ENCODE measurements at regions not wholly inside any gene's neighbourhood (a gene's known extent, or its start where the extent isn't known, plus 50 kb on each side); places are given as distances from the start of the nearest gene placed in this dataset.

DNA sequence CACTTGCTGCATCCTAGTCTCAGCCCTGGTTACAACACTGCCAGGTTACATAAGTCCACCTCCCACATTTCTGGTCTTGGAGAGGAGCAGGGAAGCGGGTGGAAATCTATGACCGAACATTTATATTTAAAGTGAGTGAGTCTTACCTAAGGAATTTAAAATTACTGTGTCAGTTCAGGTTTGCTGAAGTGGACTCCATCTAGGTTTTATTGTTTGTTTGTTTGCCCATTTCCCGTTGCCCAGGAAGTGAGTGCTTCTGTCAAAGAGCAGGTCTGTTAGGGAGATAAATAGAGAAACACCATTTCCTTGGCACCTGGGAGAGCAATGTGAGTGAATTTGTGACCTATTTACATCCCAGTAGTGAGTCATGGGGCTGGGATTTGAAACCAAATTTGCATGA is 179.5 kb downstream of the KIF4B start:
- H3K4me3 Mint-ChIP-seq: no peak overlapping the region
- H3K9me3 Mint-ChIP-seq: peaks cover 8% of the 10 kb centered on the region
- no peak overlapping the region for H3K27ac Mint-ChIP-seq
- no peaks in the 10 kb centered on the region for H3K36me3 Mint-ChIP-seq
- ATAC-seq: no peak
- H3K4me1 Mint-ChIP-seq (ENCODE audit: low read depth in 2 of 2): no peaks in the 10 kb centered on the region
- no peak for DNase-seq (ENCODE audit: low spot score)
- peaks cover 0 to 10% of the 10 kb centered on the region in 2 donors for H3K27me3 Mint-ChIP-seq

DNA sequence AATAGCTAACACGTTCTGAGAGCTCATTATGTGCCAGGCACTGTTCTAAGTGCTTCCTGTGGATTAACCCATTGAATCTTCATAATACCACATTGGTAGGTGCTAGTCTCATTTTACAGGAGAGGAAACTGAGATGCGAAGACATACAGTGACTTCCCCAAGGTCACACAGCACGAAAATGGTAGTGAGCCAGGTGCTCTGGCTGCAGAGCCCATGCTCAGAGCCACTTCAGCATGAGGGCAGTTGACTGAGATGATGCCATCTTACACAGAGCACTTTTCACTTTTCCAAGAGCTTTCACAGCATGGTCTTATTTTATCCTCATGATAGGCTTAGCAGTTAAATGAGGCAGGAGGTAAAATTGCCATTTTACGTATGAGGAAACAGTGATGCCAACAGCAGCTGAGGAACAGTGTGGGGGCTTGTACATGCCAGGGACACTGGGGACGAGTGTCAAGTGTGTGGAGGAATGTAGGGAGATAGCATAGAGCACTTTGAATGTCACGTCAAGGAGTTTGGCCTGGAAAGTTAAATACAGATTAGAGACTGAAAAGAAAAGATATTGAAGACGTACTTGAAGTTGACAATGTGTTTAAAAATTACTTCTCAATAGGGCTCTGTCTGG is 180.0 kb downstream of the KIF4B start:
- peaks cover 0 to 10% of the 10 kb centered on the region in 2 donors for H3K27me3 Mint-ChIP-seq
- DNase-seq (ENCODE audit: low spot score): no peak
- H3K36me3 Mint-ChIP-seq: no peaks in the 10 kb centered on the region
- no peak for ATAC-seq
- H3K9me3 Mint-ChIP-seq: peaks cover 4% of the 10 kb centered on the region
- no peak overlapping the region for H3K4me3 Mint-ChIP-seq
- no peaks in the 10 kb centered on the region for H3K4me1 Mint-ChIP-seq (ENCODE audit: low read depth in 2 of 2)
- no peak overlapping the region for H3K27ac Mint-ChIP-seq

DNA sequence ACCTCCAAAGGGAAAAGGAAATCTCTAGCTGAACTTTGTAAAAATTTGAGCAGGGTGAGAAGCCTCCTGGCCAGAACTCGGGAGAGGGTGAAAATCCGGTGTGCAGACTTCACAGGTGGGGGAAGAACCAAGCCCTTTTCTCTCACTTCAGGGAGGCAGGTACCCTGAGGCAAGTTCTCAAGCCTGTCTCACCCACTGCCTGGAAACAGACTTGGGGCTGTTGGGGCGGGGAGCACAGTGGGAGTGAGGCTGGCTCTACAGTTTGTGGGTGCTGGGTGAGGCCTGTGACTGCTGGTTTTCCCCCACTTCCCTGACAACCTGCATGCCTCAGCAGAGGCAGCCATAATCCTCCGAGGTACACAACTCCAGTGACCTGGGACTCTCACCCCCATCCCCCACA is 187.1 kb downstream of the KIF4B start:
- no peak for DNase-seq (ENCODE audit: low spot score)
- Mint-ChIP-seq H3K27ac (no peak overlapping the region), H3K9me3 (peaks cover 11% of the 10 kb centered on the region), H3K27me3 (peaks cover 0 to 8% of the 10 kb centered on the region in 2 donors), H3K4me1 (ENCODE audit: low read depth in 2 of 2) (no peaks in the 10 kb centered on the region), H3K4me3 (no peak overlapping the region), H3K36me3 (no peaks in the 10 kb centered on the region)
- no peak for ATAC-seq

DNA sequence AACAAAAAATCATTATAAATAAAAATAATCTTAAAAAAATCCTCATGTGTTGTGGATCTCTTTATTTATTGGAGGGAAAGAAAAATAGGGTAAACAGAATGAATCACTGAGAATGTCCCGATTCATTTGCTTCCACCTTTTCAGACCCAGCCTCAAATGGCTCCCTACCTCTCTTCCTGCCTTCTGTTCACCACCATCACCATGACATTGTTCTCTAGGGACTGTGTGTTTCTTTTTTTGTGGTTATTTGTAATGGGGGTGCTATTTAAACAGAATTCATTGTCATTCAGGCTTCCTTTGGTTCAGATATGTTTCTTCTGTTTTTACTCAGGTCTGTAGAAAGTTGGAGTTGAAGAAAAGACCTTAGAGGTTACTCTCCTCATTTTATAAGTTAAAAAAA is 198.2 kb downstream of the KIF4B start:
- H3K27me3 Mint-ChIP-seq: no peaks in the 10 kb centered on the region
- H3K9me3 Mint-ChIP-seq: peaks cover 5% of the 10 kb centered on the region
- no peak for ATAC-seq
- no peak overlapping the region for H3K4me3 Mint-ChIP-seq
- no peak for DNase-seq (ENCODE audit: low spot score)
- H3K4me1 Mint-ChIP-seq (ENCODE audit: low read depth in 2 of 2): no peaks in the 10 kb centered on the region
- H3K27ac Mint-ChIP-seq: no peak overlapping the region
- H3K36me3 Mint-ChIP-seq: no peaks in the 10 kb centered on the region

DNA sequence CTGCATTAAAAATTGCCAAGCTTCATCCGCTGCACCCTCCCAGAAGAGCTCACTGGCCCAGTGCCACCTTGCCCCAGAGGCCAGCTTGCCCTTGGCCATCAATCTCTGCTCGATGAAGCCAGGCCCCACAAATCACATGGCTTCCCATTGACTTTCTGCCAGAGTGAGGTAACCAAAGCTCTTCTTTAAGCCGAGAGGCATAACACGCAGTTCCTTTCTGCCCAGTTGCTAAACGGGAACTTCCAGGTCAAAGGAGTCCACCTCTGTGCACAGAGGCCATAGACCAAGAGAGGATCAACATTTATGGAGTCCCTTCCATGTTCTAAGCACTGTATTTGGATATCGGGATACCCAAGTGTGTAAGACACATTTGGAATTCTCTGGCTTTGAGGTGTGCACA is 208.8 kb downstream of the KIF4B start:
- Mint-ChIP-seq H3K27ac (no peak overlapping the region), H3K4me1 (ENCODE audit: low read depth in 2 of 2) (no peaks in the 10 kb centered on the region), H3K4me3 (no peak overlapping the region), H3K9me3 (peaks cover 3% of the 10 kb centered on the region), H3K27me3 (no peaks in the 10 kb centered on the region), H3K36me3 (no peaks in the 10 kb centered on the region)
- no peak for DNase-seq (ENCODE audit: low spot score)
- no peak for ATAC-seq

DNA sequence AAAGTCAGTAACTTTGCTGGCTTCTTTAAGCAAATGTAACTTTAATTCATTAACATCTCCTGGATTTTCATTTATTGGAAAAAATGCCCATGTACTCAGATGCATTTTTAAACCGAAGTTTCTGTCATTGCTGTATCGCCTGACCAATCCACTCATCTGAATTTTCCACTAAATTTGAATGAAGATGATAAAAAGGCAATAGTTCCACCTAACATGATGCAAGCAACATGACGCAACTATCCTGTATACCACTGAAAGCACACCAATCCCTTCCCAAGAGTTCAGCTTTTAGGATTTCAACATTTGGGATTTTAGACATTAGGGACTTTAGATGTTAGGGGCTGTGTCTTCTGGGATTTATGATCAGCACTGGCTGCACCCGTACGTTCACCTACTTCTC is 215.6 kb downstream of the KIF4B start:
- Mint-ChIP-seq H3K36me3 (no peaks in the 10 kb centered on the region), H3K27ac (no peak overlapping the region), H3K27me3 (no peaks in the 10 kb centered on the region), H3K9me3 (no peaks in the 10 kb centered on the region), H3K4me3 (no peak overlapping the region), H3K4me1 (ENCODE audit: low read depth in 2 of 2) (no peaks in the 10 kb centered on the region)
- ATAC-seq (no peak), DNase-seq (ENCODE audit: low spot score) (no peak)

DNA sequence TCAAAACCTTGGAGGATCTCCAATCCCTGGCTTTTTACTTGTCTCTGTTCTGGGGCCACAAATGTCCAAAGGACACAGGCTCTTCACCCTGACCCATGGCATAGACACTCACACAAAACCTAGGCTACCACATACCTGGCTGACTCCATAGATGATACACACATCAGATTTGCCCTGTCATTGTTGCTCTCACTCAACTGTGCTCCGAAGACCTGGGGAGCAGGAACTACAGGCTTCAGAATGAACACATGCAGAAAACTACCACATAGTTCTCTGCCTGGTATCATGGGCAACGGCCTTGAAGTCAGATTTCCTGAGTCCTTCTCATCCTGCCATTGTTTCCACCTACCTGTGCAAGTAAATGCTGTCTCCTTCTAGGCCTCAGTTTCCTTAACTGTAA is 226.2 kb downstream of the KIF4B start:
- no peaks in the 10 kb centered on the region for H3K4me1 Mint-ChIP-seq (ENCODE audit: low read depth in 2 of 2)
- peaks cover 1% of the 10 kb centered on the region for H3K36me3 Mint-ChIP-seq
- peaks cover 16% of the 10 kb centered on the region for H3K9me3 Mint-ChIP-seq
- H3K27ac Mint-ChIP-seq: no peak overlapping the region
- H3K4me3 Mint-ChIP-seq: no peak overlapping the region
- H3K27me3 Mint-ChIP-seq: peaks cover 0 to 5% of the 10 kb centered on the region in 2 donors
- ATAC-seq (peak in 1 of 2 donors; percentile 43), DNase-seq (ENCODE audit: low spot score) (no peak)

DNA sequence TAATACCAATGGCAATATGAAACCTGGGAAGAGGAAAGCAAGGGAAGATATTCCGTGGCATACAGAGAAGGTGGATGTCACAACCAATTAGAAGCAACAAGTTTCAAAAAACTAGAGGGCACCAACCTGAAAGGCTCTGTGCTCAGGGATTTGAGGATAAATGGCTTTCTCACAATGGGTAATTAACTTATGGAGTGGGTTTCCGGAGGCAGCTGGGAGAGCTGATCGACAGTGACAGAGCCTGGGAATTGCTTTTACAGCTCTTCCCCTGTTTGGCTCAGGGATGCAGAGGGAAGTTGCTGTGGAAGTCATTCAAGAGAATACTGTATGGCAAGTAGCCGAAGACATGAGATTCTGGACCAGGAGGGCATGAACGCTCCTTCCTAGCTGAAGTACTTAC is 237.0 kb downstream of the KIF4B start:
- Mint-ChIP-seq H3K27ac (no peak overlapping the region), H3K27me3 (no peaks in the 10 kb centered on the region), H3K36me3 (no peaks in the 10 kb centered on the region), H3K9me3 (peaks cover 8% of the 10 kb centered on the region), H3K4me1 (ENCODE audit: low read depth in 2 of 2) (no peaks in the 10 kb centered on the region), H3K4me3 (no peak overlapping the region)
- ATAC-seq (no peak), DNase-seq (ENCODE audit: low spot score) (no peak)

DNA sequence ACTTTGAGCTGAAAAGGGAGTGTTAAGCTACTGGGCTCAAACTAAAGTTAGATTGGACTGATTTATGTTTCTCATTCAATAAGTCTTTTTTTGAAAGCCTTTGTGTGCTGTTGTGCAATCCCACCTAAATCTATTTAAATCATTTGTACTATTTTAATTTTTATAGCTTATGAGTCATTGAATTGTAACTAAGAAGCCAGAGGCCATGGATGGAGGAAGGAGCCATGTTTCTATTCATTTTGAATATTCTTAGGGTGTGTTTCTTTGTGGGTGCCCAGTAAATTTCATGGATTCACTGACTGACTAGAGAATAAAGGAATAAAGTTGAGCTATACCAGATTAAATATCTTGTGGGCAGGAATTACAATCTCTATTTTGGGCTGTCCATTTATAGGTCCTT is 238.5 kb downstream of the KIF4B start:
- Mint-ChIP-seq H3K27me3 (no peaks in the 10 kb centered on the region), H3K36me3 (no peaks in the 10 kb centered on the region), H3K9me3 (no peaks in the 10 kb centered on the region), H3K4me3 (no peak overlapping the region), H3K4me1 (ENCODE audit: low read depth in 2 of 2) (no peaks in the 10 kb centered on the region), H3K27ac (no peak overlapping the region)
- ATAC-seq: no peak
- no peak for DNase-seq (ENCODE audit: low spot score)

DNA sequence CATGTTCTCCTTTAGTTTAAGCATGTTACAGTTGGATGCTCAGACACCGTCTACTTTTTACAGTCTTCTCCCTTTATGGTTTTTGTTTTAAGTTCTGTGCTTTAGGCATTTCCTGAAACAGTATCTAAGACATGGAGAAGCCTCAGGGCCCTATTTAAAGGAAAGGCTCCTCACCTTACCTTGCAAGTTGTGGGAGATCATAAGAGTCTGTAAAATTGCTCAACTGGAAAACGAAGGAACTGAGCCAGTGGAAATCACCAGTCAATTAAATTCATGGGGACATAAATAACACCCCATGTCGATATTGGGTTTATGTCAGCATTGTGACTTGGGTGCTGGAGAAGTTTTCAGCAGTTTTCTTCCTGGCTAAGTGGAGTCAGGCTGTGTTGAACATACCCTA is 239.2 kb downstream of the KIF4B start:
- Mint-ChIP-seq H3K27ac (no peak overlapping the region), H3K9me3 (peaks cover 1% of the 10 kb centered on the region), H3K4me1 (ENCODE audit: low read depth in 2 of 2) (no peaks in the 10 kb centered on the region), H3K36me3 (no peaks in the 10 kb centered on the region), H3K4me3 (no peak overlapping the region), H3K27me3 (no peaks in the 10 kb centered on the region)
- no peak for DNase-seq (ENCODE audit: low spot score)
- ATAC-seq: no peak

DNA sequence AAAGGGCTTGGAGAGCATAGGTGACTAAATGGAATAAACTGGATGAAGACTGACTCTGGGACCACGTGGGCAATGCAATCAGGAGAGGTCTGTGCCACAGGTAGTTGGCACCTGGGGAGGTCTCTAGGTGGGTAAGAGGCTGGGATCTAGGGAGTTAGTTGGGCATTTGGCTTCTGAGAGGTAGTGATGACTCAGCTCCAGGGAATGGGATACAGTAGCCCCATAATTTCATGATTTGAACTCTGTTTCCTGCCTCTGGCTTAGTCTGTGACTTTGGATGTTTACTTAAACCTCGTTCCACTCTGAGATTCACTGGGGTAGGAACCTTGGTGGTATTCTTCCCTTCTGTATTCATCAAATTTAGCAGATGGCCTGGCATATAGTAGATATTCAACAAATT is 240.8 kb downstream of the KIF4B start:
- Mint-ChIP-seq H3K27ac (no peak overlapping the region), H3K4me1 (ENCODE audit: low read depth in 2 of 2) (no peaks in the 10 kb centered on the region), H3K4me3 (no peak overlapping the region), H3K36me3 (no peaks in the 10 kb centered on the region), H3K27me3 (no peaks in the 10 kb centered on the region), H3K9me3 (peaks cover 5% of the 10 kb centered on the region)
- DNase-seq (ENCODE audit: low spot score) (no peak), ATAC-seq (no peak)

DNA sequence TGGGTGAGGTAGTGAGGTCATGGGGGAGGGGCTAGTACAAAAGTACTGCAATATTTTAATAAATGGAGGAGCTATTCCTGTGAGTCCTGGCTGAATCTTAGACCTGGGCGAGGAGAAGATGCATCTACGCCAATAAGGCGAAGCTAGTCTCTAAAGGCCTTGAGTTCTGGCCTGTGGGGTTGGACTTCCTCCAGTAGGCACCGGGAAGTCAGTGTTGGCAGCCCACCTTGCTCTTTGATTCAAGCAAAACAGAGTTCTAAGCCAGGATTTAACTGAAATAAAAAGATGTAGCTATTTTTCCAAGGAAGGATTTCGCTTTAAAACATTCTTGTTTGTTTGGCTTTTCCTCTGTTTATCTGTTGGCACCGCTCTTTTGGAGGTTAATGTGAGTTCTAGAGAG is 244.6 kb downstream of the KIF4B start:
- Mint-ChIP-seq H3K36me3 (no peaks in the 10 kb centered on the region), H3K27me3 (no peaks in the 10 kb centered on the region), H3K9me3 (peaks cover 9% of the 10 kb centered on the region), H3K27ac (no peak overlapping the region), H3K4me3 (no peak overlapping the region), H3K4me1 (ENCODE audit: low read depth in 2 of 2) (no peaks in the 10 kb centered on the region)
- no peak for ATAC-seq
- no peak for DNase-seq (ENCODE audit: low spot score)

DNA sequence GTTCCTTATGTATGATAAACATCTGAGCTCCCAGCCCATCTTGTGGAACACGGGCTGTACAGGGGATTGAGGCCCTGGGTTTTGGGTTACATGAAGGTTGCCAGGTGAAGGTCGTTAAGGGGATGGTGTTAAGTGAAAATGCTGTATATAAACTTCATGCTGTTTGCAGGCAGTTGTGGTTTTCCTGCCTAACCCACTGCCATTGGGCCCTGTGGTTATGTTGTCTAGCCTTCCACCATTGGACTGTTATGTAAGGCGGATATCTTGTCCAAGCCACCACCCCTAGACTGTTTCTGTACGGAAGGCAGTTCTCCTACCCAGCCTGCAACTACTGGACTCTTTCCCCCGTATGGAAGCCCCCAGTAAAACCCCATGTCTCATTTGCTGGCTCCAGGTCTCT is 246.1 kb downstream of the KIF4B start:
- ATAC-seq: no peak
- H3K9me3 Mint-ChIP-seq: peaks cover 9% of the 10 kb centered on the region
- H3K27me3 Mint-ChIP-seq: no peaks in the 10 kb centered on the region
- no peak for DNase-seq (ENCODE audit: low spot score)
- H3K27ac Mint-ChIP-seq: no peak overlapping the region
- no peaks in the 10 kb centered on the region for H3K4me1 Mint-ChIP-seq (ENCODE audit: low read depth in 2 of 2)
- no peaks in the 10 kb centered on the region for H3K36me3 Mint-ChIP-seq
- no peak overlapping the region for H3K4me3 Mint-ChIP-seq

DNA sequence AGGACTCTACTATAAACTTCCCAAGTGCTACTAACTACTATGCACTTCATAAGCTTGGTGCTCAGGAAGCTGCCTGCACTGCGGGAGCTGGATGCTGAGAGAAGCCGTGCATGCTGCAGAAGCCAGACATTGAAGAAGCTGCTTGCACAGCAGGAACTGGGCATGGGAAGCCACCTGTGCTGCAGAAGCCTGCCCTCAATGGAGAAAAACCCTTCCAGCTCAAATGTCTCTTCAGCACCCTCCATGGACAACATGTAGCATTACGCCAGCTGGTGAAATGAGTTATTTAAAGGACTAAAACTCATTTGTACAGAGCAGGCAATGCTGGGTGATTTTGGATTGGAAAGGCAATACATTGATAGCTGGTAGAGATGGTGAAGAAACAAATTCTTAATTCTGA is 247.2 kb downstream of the KIF4B start:
- no peaks in the 10 kb centered on the region for H3K36me3 Mint-ChIP-seq
- peaks cover 9% of the 10 kb centered on the region for H3K9me3 Mint-ChIP-seq
- ATAC-seq (no peak), DNase-seq (ENCODE audit: low spot score) (no peak)
- no peak overlapping the region for H3K27ac Mint-ChIP-seq
- H3K27me3 Mint-ChIP-seq: no peaks in the 10 kb centered on the region
- H3K4me1 Mint-ChIP-seq (ENCODE audit: low read depth in 2 of 2): no peaks in the 10 kb centered on the region
- H3K4me3 Mint-ChIP-seq: no peak overlapping the region

DNA sequence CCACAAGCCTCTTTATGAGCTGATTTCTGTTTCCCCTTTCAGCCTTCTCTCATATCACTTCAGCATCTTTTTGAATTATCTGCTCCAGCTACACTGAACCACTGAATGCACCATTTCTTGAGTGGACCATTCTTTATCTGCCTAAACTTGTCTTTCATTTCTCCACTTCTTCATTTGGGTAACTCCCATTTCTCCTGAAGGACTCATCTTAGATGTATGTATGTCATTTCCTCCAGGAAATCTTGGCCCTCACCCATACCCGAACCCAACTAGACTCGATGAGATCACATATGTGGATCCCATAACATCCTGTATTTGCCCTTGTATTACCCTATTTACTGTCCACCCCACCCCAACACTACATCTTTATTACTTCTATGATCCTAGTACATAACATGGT is 249.8 kb downstream of the KIF4B start:
- peaks cover 0 to under 1% of the 10 kb centered on the region in 2 donors for H3K27me3 Mint-ChIP-seq
- no peak for ATAC-seq
- no peak overlapping the region for H3K27ac Mint-ChIP-seq
- H3K36me3 Mint-ChIP-seq: no peaks in the 10 kb centered on the region
- peaks cover 4% of the 10 kb centered on the region for H3K9me3 Mint-ChIP-seq
- H3K4me1 Mint-ChIP-seq (ENCODE audit: low read depth in 2 of 2): no peaks in the 10 kb centered on the region
- no peak overlapping the region for H3K4me3 Mint-ChIP-seq
- DNase-seq (ENCODE audit: low spot score): no peak

Data from natural killer cell treated with Interleukin-12 subunit alpha and Interleukin-12 subunit beta and Interleukin-15 and Interleukin-18, amount 100 ng/mL, for 72 hours (primary cell).